GM12874 (cell line): ENCODE measurements at regions not wholly inside any gene's neighbourhood (a gene's known extent, or its start where the extent isn't known, plus 50 kb on each side); places are given as distances from the start of the nearest gene placed in this dataset.

Experiments used
- TF ChIP-seq, protein P1 (sequence below): IDR thresholded peaks from 2 replicates; pipeline ENCODE4 v1.5.1; 2011; ENCODE audit warnings: low read depth, mild to moderate bottlenecking, control low read depth, low read length, moderate library complexity; ENCODE audit not compliant: insufficient read depth

DNA sequence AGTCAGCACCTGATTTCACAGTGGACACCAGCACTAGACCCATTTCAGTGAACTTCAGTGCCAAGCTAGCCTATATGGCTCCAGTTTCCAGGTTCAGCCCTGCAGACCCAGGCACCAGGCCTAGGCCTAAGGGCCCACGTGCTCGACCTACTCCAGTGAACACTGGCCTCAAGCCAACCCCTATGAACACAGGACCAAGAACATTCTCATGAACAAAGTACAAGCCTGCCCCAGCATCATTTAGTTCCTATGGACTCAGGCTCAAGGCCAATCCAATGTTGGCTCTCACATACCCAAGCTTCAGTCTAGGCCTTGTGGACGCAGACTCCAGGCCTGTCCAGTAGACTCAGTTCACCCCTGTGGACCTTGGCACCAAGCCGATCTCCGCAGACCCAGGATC lies 385.5 kb downstream of the DHX35 start:
- TF ChIP-seq, protein P1, sequence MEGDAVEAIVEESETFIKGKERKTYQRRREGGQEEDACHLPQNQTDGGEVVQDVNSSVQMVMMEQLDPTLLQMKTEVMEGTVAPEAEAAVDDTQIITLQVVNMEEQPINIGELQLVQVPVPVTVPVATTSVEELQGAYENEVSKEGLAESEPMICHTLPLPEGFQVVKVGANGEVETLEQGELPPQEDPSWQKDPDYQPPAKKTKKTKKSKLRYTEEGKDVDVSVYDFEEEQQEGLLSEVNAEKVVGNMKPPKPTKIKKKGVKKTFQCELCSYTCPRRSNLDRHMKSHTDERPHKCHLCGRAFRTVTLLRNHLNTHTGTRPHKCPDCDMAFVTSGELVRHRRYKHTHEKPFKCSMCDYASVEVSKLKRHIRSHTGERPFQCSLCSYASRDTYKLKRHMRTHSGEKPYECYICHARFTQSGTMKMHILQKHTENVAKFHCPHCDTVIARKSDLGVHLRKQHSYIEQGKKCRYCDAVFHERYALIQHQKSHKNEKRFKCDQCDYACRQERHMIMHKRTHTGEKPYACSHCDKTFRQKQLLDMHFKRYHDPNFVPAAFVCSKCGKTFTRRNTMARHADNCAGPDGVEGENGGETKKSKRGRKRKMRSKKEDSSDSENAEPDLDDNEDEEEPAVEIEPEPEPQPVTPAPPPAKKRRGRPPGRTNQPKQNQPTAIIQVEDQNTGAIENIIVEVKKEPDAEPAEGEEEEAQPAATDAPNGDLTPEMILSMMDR = no peak

DNA sequence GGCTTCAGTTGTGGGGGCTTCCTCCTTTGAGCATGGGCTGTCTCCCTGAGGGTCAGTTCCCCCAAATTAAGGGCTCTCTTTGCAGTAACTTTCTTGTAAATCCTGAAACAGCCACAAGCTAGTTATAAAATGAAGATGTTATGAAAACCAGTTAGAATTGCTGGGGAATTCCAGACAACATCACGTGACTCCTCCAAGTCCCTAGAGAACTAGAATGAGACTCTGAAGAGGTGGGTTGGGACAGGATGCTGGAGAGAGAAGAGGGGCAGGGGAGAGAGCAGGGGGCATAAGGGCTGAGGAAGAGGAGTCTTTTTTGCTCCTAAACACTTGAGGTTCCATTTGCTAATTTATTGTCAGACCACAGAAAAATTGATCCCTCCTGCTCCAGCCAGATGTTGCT lies 380.3 kb downstream of the DHX35 start:
- TF ChIP-seq, protein P1 = no peak

DNA sequence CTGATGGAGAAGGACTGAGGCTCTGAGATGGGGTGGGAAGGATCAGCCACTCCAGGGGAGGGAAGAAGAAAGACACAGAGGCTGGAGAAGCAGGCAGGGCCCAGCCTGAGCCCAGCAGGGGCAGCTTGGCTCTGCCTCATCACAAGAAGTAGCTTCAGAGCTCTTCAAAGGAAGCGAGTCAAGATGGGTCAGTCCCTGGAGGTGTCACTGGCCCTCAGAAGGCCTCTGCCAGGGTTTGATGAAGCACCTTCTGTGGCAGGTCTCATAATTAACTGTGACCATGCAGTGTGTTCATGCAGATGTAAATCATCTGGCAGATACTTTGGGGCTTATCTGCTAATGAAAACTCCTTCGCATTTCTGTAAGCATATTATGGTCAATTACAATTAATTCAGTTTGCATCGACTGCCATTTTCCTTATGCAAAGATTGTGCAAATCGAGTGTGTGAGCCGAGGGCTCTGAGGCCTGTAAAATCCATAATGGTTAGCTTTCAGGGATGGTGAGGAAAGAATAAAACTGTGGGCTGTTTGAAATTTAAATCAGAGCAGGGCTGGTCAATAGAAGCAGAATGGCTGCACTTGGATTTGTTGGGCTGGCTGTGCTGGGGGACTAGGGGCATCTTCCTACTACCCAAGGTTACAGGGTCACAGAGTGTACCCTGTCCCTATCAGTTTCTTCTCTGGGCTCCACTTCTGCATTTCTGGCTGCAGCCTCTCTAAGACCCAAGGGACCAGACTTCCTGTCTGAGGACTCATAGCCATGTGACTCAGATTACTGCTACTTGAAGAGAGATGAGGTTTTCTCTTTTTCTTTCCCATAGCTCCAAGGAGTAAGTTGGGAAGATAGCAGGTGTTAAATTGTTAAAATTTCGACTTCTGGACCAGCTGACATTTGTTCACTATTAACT lies 376.6 kb downstream of the DHX35 start:
- TF ChIP-seq, protein P1 = no peak

DNA sequence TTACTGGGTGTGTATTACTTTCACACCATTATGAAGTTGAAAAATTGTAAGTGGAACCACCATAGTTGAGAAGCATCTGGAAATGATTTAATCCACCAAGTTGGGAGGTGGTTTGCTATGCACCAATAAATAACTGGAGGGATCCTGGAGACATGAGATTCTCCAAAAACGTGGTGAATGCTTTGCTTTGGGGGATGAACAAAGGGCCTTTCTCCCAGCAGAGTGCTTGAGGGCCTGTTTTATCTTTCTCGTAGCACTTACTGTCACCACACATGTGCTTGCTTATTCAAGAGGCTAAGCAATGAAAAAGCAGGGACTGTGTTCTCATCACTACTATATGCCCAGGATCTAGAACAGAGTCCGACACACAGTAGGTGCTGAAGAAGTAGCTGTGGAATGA lies 371.1 kb downstream of the DHX35 start:
- TF ChIP-seq, protein P1 = no peak

DNA sequence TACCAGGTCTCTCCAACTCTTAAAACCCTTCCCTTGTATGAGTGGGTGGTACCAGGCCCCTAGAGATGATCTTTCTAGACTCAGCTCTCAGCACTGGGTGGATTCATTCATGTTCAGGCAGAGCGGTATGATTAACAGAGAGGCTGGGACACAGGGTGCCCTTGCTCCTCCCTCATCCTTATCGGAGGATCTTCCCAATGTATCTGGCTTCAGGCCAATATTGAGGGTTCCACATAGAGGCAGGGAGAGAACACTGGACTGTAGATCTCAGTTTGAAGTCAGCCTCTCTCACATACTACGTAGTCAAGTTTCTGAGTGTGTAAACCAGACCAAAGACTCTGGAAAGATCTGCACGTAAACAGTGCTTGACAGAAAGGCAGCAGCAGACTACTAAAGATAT lies 366.2 kb downstream of the DHX35 start:
- TF ChIP-seq, protein P1 = no peak

DNA sequence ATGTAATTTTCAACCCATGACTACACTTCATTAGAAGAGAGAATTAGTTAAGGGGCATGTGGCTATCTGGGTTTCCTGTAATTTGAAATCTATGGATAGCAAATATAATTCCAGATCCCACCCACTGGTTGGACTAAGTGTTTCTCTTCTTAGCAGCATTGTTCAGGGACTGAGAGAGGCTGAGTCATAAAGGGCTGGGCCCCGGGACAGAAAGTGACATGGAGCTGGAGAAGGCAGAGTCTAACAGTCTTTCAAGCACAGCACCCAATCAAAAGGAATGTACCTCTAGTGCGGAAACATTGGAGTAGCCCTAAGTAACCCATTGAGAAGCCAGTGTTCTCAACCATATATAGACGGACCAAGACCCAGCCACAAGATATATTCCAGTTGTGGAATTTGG lies 363.9 kb downstream of the DHX35 start:
- TF ChIP-seq, protein P1 = no peak

GRCh38 chr20:39318911-39319310 lies 356.8 kb downstream of the DHX35 start:
- TF ChIP-seq, protein P1 = no peak
